Ovary (tissue), 3 donors: ENCODE measurements at regions not wholly inside any gene's neighbourhood (a gene's known extent, or its start where the extent isn't known, plus 50 kb on each side); places are given as distances from the start of the nearest gene placed in this dataset.

Source experiments
- CTCF ChIP-seq, 3 donors: fragments of 450-650 bp in 2 of 3; fragments of 200-600 bp in 1 of 3; IDR thresholded peaks; one replicate each; pipeline versions ENCODE4 v1.5.1 to v1.8.0; 2016 to 2022; ENCODE audit warnings: antibody characterized with exemption in 3 of 3, mild to moderate bottlenecking in 1 of 3
- POLR2A ChIP-seq: fragments of 450-650 bp; IDR thresholded peaks from one replicate; pipeline ENCODE4 v1.6.1; 2017; ENCODE audit warnings: antibody characterized with exemption, mild to moderate bottlenecking, moderate library complexity
- donor health status: DM: no; HTN: no; CAD: no.

DNA sequence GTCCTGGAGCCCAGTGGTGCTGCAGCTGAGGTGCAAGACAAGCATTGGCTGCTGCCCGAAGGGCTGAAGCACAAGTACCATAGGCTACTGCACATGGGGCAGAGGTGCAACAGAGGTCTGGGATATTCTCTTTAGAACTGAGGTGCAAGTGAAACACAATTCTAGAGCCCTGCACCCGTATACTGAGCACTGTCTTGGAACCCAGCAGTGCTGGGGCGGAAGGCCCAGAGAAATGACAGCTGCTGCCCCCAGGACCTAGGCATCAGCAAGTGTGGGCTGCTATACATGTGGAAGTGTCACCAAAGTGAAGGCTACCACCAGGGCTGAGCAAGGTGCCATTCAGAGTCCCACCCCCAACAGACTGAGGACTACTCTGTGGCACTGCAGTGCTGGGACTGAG, 393.6 kb upstream of the STEAP1 start:
- TF ChIP-seq CTCF (IDR thresholded peaks at IDR 0.05) (no peak), POLR2A (no peak)
